ENCODE measurements at regions not wholly inside any gene's neighbourhood (a gene's known extent, or its start where the extent isn't known, plus 50 kb on each side); places are given as distances from the start of the nearest gene placed in this dataset.

- no peaks in the 10 kb centered on the region for H3K36me3 Mint-ChIP-seq (ENCODE audit: insufficient read depth in 1 of 3, low read depth in 3 of 3)
- H3K27ac ChIP-seq (ENCODE audit: insufficient read length, low read depth, low read length) = no peak overlapping the region
- no peaks in the 10 kb centered on the region for H3K9me3 Mint-ChIP-seq
- H2AFZ ChIP-seq (ENCODE audit: low read length) = no peak overlapping the region
- H3K27ac Mint-ChIP-seq = no peak overlapping the region
- H4K20me1 ChIP-seq (ENCODE audit: control insufficient read depth, insufficient read depth, insufficient read length) = no peaks in the 10 kb centered on the region
- no peaks in the 10 kb centered on the region for H3K27me3 Mint-ChIP-seq (ENCODE audit: low read depth)
- H2BK15ac ChIP-seq (ENCODE audit: low read depth, low read length) = no peak overlapping the region
- H2BK120ac ChIP-seq (ENCODE audit: low read depth, low read length, poor library complexity, severe bottlenecking) = no peak overlapping the region
- no peaks in the 10 kb centered on the region for H3K23me2 ChIP-seq (ENCODE audit: insufficient read length, low read depth, low read length, poor library complexity, severe bottlenecking)
- H3K18ac ChIP-seq (ENCODE audit: insufficient read length, low read depth, low read length) = no peak overlapping the region
- no peak overlapping the region for H2AK5ac ChIP-seq (ENCODE audit: insufficient read length, low read length)
- WGBS (ENCODE audit: extremely low coverage, insufficient read length, low lambda C conversion rate) = no CpG with 5 or more reads among the region's 2 CpGs
- no peak overlapping the region for H2BK20ac ChIP-seq (ENCODE audit: low read depth, low read length, poor library complexity, severe bottlenecking)
- H3K27me3 ChIP-seq (ENCODE audit: insufficient read depth, low read length) = no peaks in the 10 kb centered on the region
- H3K79me1 ChIP-seq (ENCODE audit: insufficient read depth, low read depth, low read length, poor library complexity, severe bottlenecking) = no peaks in the 10 kb centered on the region
- TF ChIP-seq CTCF (conservative IDR thresholded peaks at IDR 0.05) = peak; percentile 61
- no peak overlapping the region for H4K91ac ChIP-seq (ENCODE audit: insufficient read length, low read depth, low read length)
- no peak overlapping the region; a peak in 1 of 5 replicates for H3K4me3 Mint-ChIP-seq
- H3K4me1 Mint-ChIP-seq = no peaks in the 10 kb centered on the region
- H3K4me1 ChIP-seq (ENCODE audit: insufficient read depth, low read length) = no peaks in the 10 kb centered on the region
- H3K4me2 ChIP-seq (ENCODE audit: insufficient read depth, insufficient read length, low read length) = no peak overlapping the region
- H3K4ac ChIP-seq (ENCODE audit: low read depth, low read length) = no peak overlapping the region
- DNase-seq = no peak
- H3K9ac ChIP-seq (ENCODE audit: extremely low read depth, insufficient read length, low read length) = no peak overlapping the region
- no peak overlapping the region for H3K56ac ChIP-seq (ENCODE audit: insufficient read length, low read depth, low read length)
- H2BK5ac ChIP-seq (ENCODE audit: insufficient read length, low read length) = no peak overlapping the region
- H4K5ac ChIP-seq (ENCODE audit: insufficient read length, low read depth, low read length) = no peak overlapping the region
- H2BK12ac ChIP-seq (ENCODE audit: insufficient read length, low read depth, low read length) = no peak overlapping the region
- no peak overlapping the region for H3T11ph ChIP-seq (ENCODE audit: low read length)
- no peaks in the 10 kb centered on the region for H3K79me2 ChIP-seq (ENCODE audit: insufficient read depth, low read length)
- no peak overlapping the region for H3K14ac ChIP-seq (ENCODE audit: insufficient read depth, low read length)
- no peak overlapping the region for H4K8ac ChIP-seq (replicated peaks; ENCODE audit: insufficient read length, low read depth, low read length)
- no peak overlapping the region for H3K23ac ChIP-seq (ENCODE audit: insufficient read length, low read depth, low read length)
- no peaks in the 10 kb centered on the region for H3K9me3 ChIP-seq (ENCODE audit: control insufficient read depth, low read depth, low read length)
These were observed 666.3 kb downstream of the DNAH5 start for GRCh38 chr5:13278148-13278547.
